HG03354 (cell line): ENCODE measurements at regions not wholly inside any gene's neighbourhood (a gene's known extent, or its start where the extent isn't known, plus 50 kb on each side); places are given as distances from the start of the nearest gene placed in this dataset.
A peak's percentile ranks its signal among the peaks of the same experiment; 100 is the strongest.
"Not testable (repeated sequence)": the region's sequence is repeated elsewhere in the genome, so short reads cannot be mapped to it uniquely, and the experiment has no call there.

ENCODE experiments used
- ATAC-seq: cut with Tn5 transposase; IDR thresholded peaks from one replicate; pipeline ENCODE4 v1.9.1; 2021; ENCODE audit warnings: mild to moderate bottlenecking; ENCODE audit not compliant: unreplicated experiment, poor library complexity, severe bottlenecking

GRCh38 chr3:159301961-159302360 is 500.1 kb downstream of the MFSD1 start:
- no peak for ATAC-seq

- no peak for ATAC-seq
Observed at GRCh38 chr3:159305017-159305416, 503.2 kb downstream of the MFSD1 start.

DNA sequence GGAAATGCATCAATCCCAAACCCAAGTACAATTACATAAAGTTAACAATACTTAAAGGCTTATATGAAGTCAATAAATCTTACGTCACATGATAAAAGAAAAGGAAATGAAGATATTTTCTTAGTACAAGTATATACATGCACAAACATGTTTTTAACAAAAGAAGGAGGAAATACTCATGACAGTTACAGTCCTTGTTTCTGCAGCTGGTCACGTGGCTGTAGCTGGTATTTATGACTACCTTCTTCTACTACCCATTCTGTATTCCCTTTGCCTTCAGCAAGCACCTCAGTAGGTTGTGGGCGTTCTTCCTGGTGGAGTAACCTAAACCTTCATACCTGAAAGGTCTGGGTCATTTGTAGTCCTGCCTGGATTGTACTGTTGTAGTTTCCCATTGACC is 514.9 kb downstream of the MFSD1 start:
- not testable (repeated sequence) for ATAC-seq

GRCh38 chr3:159319156-159319555 is 517.3 kb downstream of the MFSD1 start:
- ATAC-seq, result no peak

DNA sequence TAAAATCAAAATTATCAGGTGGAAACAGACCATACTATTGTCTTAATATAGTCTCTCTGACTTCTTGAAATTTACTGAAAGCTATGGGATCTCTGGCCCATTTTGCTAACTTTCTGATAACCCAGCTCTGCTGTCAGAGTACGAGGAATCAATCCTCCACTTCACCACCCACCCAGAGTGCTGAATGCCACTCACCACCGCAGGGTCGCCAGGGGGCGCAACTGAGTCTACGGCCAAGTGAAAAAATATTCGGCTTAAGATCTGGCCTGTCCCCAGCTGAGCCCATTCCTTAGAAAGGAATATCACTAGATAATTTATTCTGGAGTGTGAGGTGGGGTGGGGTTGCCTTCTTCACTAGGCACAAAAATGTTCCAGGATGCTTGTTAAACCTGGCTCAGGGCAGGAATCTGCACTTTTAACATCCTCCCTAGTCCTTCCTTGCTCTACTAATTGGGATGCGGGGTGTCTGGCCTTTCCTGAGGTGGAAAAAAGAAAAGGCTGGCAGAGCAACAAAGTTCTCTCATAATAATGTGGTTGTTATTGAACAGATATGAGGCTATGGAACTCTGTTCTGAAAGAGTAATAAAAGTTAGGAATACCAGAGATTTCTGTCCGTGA is 520.6 kb downstream of the MFSD1 start:
- ATAC-seq, result peak; percentile 78

GRCh38 chr3:159323848-159324247 is 522.0 kb downstream of the MFSD1 start:
- ATAC-seq, result no peak

- ATAC-seq, result no peak
Observed at GRCh38 chr3:159326998-159327397, 525.1 kb downstream of the MFSD1 start.

DNA sequence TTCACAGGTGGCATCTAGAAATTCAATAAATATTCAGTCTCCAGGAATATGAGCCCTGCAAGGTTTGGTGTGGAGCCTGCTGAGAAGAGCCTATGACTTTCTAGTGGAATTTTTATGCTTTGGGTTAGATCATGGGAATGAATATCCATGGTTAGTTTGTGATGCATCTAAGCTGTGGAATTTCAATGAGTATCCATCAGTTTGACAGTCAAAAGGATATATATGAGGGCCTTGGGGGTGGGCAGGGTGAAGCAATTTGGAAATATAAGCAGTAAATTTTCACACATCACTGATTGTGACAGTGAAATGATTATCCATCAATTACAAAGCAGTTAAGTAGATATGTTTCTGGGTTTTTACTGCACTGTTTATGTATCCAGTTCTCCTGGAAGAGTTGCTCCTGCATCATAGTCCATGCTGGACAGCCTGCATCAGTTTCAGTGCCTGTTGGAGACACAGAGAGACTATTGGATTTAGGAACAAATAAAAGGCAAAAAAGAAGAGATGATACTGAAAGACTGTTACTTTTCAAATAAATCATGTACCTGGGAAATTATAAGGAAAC is 530.8 kb downstream of the MFSD1 start:
- ATAC-seq, result no peak

GRCh38 chr3:159339131-159339530 is 537.3 kb downstream of the MFSD1 start:
- ATAC-seq, result no peak

GRCh38 chr3:159340877-159341500 is 539.1 kb downstream of the MFSD1 start:
- ATAC-seq, result no peak

DNA sequence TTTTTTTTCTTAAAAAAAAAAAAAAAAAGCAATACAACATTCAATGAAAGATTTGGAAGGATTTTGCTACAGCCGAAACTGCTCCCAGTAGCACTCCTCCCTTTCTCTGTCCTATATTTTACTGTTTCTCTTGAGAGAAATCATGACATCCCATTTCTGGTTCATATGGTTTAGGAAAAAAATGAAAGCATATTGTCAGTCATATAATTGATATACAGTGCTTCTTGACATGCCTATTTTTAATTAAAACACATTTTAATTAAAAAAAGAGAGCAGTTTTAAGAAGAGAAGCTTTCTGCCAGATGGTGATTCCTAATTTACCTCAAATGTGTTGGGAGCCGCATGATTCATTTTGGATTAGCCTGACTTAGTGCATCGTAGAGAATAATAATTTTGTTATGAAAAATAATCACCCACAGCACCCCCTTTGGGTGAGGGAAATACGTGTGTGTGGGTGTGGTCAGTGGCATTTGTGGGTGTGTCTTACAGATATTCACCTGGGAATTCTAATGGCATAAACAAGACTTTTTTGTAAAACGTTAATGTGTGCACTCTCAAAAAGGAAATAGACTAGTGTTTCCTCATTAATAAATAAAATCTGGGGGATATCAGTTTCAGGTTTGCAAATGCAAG is 544.5 kb downstream of the MFSD1 start:
- no peak for ATAC-seq

DNA sequence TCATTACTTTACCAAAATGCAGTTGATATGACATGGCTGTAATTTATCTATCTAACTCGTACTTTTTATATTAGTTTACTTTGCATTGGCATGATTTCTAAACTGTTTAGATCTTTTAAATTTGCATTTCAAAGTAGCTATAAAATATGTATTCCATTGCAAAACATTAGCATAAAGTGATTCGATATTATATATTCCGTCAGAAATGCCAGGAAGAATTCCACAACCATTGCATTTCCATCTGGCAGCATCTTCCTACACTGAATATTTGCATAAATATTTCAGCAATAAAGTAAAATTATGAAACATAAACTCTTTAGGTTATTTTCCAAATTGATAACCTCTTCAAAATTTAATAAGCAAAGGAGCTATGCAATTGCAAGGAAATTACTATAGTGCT is 546.6 kb downstream of the MFSD1 start:
- no peak for ATAC-seq

DNA sequence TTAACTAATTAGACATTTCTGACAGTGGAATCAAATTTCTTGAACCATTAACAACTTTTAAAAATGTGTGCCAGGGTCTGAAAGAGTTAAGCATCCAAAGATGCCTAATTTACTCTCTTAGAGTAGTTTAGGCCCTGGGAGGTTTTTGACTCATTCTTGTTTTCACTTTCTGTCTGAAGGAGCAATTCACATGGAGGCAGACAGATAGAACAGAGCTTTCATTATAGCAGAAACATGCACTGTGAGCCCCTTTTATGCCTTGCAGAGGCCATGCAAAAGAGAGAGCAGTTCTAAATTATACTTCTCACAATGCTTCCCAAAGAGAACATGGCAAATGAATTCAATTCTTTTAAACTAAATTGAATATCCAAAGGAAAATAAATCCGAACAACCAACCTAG is 554.8 kb downstream of the MFSD1 start:
- ATAC-seq, result peak; percentile 69

- no peak for ATAC-seq
Observed at GRCh38 chr3:159364511-159364910, 562.7 kb downstream of the MFSD1 start.

GRCh38 chr3:159366476-159366875 is 564.6 kb downstream of the MFSD1 start:
- no peak for ATAC-seq

DNA sequence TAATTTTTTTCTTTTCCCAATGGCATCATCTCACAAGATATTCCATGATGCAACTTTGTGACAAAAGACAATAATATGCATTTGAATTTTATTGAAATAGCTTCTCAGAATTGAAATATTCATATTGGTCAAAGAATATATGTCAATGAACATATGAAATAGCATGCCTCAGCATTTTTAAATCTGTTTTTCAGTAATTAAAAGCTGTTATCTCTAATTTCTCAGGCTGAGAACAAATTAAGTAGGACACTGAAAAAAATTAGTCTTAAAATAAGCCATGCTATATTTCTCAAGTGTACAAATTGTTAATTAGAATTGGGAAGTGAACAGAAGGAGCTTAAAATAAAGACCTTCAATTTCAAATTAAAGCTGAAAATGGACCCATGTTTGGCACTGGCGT is 570.1 kb downstream of the MFSD1 start:
- no peak for ATAC-seq

DNA sequence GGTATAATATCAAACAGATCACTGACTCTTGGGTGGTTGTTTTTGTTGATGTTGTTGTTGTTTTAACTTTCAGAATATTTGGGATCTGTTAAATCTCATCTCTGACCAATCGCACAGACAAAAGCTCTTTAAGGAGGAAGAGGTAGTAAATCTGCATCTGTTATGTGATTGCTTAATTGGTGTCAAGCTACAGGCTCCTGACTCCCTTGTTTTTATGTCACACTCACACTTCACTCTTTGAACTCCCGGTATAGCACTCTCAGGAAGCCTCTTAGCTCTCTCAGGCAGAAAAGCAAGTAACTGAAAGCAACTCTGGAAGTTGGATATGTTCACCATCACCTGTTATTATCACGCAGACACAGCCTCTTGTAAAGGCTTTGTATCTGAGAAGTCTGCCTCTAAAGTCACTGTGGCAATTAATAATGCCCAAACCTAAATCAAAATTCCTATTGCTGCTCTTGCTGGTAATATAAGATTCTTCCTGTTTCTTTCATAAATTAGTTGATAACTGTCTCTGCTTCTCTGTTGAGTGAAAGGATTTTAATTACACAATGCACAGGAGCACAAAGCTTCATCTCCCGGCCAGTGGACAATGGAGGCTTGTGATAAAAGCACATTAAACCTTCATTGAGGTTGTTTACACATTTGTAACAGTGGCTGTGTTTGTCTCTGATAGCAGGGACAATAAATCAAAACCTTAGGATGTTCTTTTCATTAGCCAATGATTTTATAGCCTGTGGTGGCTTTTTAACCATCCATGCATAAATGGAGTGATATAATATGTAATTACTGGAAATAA is 576.7 kb downstream of the MFSD1 start:
- no peak for ATAC-seq

GRCh38 chr3:159380891-159381290 is 579.0 kb downstream of the MFSD1 start:
- no peak for ATAC-seq

DNA sequence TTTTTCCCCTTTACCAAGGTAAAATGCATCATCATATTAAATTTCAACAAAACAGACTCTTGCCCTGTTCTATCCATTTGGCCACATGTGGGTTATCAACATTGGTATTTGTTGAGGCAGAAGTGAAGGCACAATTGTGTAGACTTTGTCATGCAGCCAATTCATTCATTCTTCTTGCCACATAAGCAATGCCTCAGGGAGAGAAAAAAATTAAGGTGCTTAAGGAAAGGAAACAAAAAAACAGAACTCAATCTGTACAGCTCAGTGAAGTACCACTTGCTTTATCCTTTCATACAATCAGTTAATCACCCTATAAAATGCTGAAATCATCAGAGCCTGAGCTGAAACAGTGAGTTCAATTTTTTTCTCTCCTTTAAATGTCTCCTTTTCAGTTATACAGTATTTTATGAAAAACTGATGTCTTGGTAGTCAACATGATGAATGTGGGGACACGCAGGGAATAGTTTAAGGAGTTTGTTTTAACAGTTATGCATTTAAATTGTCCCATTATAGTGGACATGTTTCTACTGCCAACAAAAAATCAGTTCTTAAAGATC is 588.9 kb downstream of the MFSD1 start:
- ATAC-seq, result no peak

DNA sequence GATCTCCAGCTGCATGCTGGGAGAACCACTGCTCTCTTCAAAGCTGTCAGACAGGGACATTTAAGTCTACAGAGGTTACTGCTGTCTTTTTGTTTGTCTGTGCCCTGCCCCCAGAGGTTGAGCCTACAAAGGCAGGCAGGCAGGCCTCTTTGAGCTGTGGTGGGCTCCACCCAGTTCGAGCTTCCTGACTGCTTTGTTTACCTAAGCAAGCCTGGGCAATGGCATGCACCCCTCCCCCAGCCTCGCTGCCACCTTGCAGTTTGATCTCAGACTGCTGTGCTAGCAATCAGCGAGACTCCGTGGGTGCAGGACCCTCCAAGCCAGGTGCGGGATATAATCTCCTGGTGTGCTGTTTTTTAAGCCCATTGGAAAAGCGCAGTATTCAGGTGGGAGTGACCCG is 591.0 kb upstream of the IL12A start:
- ATAC-seq, result not testable (repeated sequence)
